ENCODE measurements at regions not wholly inside any gene's neighbourhood (a gene's known extent, or its start where the extent isn't known, plus 50 kb on each side); places are given as distances from the start of the nearest gene placed in this dataset.

DNA sequence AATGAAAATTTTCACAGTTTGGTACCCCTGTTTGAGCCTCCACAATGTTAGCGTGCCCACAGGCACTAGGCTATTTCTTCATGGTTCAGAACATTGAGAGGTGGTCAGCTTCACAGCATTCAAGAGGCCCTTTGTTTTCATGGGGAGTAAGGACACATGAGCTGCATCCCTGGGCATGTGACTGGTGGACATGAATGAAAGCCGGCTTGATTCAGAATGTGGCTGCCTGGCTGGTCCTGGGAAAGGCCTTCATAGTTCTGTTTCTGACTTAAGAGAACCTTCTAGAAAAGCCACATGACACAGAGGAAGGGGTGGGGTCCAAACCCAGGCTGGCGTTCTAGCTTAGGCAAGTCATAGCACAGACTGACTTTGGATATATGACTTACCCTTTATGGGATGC lies 420.6 kb downstream of the CMPK2 start:
- ATAC-seq = no peak
- Histone ChIP-seq H3K27me3 (ENCODE audit: control insufficient read depth, insufficient read depth, low read length) (no peaks in the 10 kb centered on the region), H3K36me3 (ENCODE audit: control insufficient read depth, insufficient read depth, low read length) (no peaks in the 10 kb centered on the region), H3K27ac (ENCODE audit: low read length) (no peak overlapping the region), H3K4me3 (ENCODE audit: low read depth in 2 of 2, low read length in 2 of 2) (no peak overlapping the region), H3K9me3 (ENCODE audit: control insufficient read depth, insufficient read depth, low read depth, low read length) (no peaks in the 10 kb centered on the region), H3K4me1 (ENCODE audit: control insufficient read depth, insufficient read depth, low read length) (no peaks in the 10 kb centered on the region)
- TF ChIP-seq SIN3A (IDR thresholded peaks at IDR 0.05; ENCODE audit: borderline replicate concordance, insufficient read depth, low read depth, low read length) = no peak
- CTCF ChIA-PET = no interaction called here
- BruUV-seq (replicated peaks) = no TSS peak
- DNase-seq (ENCODE audit: low read depth, low spot score) = no peak
- intact Hi-C loops (cut with micrococcal nuclease; ENCODE audit: unreplicated experiment) = no loop called here
- in situ Hi-C loops (cut with HindIII; ENCODE audit: low pct_unique_long_range_greater_than_20kb, low sequenced_read_pairs) = no loop called here
- POLR2A ChIA-PET = no interaction called here

- Histone ChIP-seq H3K27me3 (ENCODE audit: control insufficient read depth, insufficient read depth, low read length) (no peaks in the 10 kb centered on the region), H3K4me1 (ENCODE audit: control insufficient read depth, insufficient read depth, low read length) (no peaks in the 10 kb centered on the region), H3K27ac (ENCODE audit: low read length) (no peak overlapping the region), H3K4me3 (ENCODE audit: low read depth in 2 of 2, low read length in 2 of 2) (no peak overlapping the region), H3K36me3 (ENCODE audit: control insufficient read depth, insufficient read depth, low read length) (no peaks in the 10 kb centered on the region), H3K9me3 (ENCODE audit: control insufficient read depth, insufficient read depth, low read depth, low read length) (no peaks in the 10 kb centered on the region)
- POLR2A ChIA-PET = no interaction called here
- TF ChIP-seq TCF7L2 (IDR thresholded peaks at IDR 0.05; ENCODE audit: low read depth, low read length) (no peak), SIN3A (IDR thresholded peaks at IDR 0.05; ENCODE audit: borderline replicate concordance, insufficient read depth, low read depth, low read length) (no peak), CTCF (IDR thresholded peaks at IDR 0.05) (no peak), POLR2AphosphoS5 (IDR thresholded peaks at IDR 0.05; ENCODE audit: low read depth, low read length) (no peak)
- TF ChIP-seq, protein P1, sequence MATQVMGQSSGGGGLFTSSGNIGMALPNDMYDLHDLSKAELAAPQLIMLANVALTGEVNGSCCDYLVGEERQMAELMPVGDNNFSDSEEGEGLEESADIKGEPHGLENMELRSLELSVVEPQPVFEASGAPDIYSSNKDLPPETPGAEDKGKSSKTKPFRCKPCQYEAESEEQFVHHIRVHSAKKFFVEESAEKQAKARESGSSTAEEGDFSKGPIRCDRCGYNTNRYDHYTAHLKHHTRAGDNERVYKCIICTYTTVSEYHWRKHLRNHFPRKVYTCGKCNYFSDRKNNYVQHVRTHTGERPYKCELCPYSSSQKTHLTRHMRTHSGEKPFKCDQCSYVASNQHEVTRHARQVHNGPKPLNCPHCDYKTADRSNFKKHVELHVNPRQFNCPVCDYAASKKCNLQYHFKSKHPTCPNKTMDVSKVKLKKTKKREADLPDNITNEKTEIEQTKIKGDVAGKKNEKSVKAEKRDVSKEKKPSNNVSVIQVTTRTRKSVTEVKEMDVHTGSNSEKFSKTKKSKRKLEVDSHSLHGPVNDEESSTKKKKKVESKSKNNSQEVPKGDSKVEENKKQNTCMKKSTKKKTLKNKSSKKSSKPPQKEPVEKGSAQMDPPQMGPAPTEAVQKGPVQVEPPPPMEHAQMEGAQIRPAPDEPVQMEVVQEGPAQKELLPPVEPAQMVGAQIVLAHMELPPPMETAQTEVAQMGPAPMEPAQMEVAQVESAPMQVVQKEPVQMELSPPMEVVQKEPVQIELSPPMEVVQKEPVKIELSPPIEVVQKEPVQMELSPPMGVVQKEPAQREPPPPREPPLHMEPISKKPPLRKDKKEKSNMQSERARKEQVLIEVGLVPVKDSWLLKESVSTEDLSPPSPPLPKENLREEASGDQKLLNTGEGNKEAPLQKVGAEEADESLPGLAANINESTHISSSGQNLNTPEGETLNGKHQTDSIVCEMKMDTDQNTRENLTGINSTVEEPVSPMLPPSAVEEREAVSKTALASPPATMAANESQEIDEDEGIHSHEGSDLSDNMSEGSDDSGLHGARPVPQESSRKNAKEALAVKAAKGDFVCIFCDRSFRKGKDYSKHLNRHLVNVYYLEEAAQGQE (IDR thresholded peaks at IDR 0.05; ENCODE audit: insufficient read depth in 1 of 2, low read depth in 2 of 2, low read length in 1 of 2) = no peak
- DNase-seq (ENCODE audit: low read depth, low spot score) (no peak), ATAC-seq (no peak)
- CTCF ChIA-PET = no interaction called here
- in situ Hi-C loops (cut with HindIII; ENCODE audit: low pct_unique_long_range_greater_than_20kb, low sequenced_read_pairs) = no loop called here
- no TSS peak for BruUV-seq (replicated peaks)
- intact Hi-C loops (cut with micrococcal nuclease; ENCODE audit: unreplicated experiment) = no loop called here
These were observed 418.6 kb downstream of the CMPK2 start for GRCh38 chr2:6446938-6447608.

DNA sequence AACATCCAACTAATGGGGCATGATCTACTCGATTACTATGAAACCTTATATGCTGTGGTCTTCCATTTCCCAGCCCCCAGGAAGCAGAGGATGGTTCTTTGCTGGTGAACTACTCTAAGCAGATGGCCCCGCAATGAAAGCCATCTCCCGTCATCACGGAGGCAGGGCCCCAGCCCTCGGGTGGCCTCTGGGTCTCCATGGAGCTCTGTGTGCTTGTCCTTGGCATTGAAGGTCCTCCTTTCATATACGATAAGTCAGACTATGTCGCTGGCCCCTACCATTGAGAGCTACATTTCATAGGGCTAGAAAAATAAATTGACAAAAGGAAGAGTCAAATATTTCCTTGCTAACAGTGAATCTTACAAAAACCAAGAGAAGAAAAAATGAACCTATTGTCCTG lies 416.8 kb downstream of the CMPK2 start:
- H3K9me3 ChIP-seq (ENCODE audit: control insufficient read depth, insufficient read depth, low read depth, low read length) = no peaks in the 10 kb centered on the region
- ATAC-seq (no peak), DNase-seq (ENCODE audit: low read depth, low spot score) (no peak)
- POLR2A ChIA-PET = no interaction called here
- no peak for TF ChIP-seq POLR2AphosphoS5 (IDR thresholded peaks at IDR 0.05; ENCODE audit: low read depth, low read length)
- CTCF ChIA-PET = no interaction called here
- H3K4me3 ChIP-seq (ENCODE audit: low read depth in 2 of 2, low read length in 2 of 2) = no peak overlapping the region
- no TSS peak for BruUV-seq (replicated peaks)
- in situ Hi-C loops (cut with HindIII; ENCODE audit: low pct_unique_long_range_greater_than_20kb, low sequenced_read_pairs) = no loop called here
- intact Hi-C loops (cut with micrococcal nuclease; ENCODE audit: unreplicated experiment) = no loop called here
- no peaks in the 10 kb centered on the region for H3K27me3 ChIP-seq (ENCODE audit: control insufficient read depth, insufficient read depth, low read length)
- no peak overlapping the region for H3K27ac ChIP-seq (ENCODE audit: low read length)
- no peaks in the 10 kb centered on the region for H3K4me1 ChIP-seq (ENCODE audit: control insufficient read depth, insufficient read depth, low read length)
- no peaks in the 10 kb centered on the region for H3K36me3 ChIP-seq (ENCODE audit: control insufficient read depth, insufficient read depth, low read length)
